H9 (cell line): ENCODE measurements at regions not wholly inside any gene's neighbourhood (a gene's known extent, or its start where the extent isn't known, plus 50 kb on each side); places are given as distances from the start of the nearest gene placed in this dataset.

Source experiments
- DNase-seq: peaks from one replicate; pipeline ENCODE4 v3.0.0-alpha.2; 2017
- H2AFZ ChIP-seq: one replicate; pipeline ENCODE4 v1.6.1; 2013; ENCODE audit warnings: mild to moderate bottlenecking, low read length, control low read depth, moderate library complexity
- H2AK5ac ChIP-seq: 2 replicates; pipeline ENCODE4 v1.6.1; 2013; ENCODE audit warnings: low read length, control low read depth, mixed read lengths; ENCODE audit not compliant: insufficient read length
- H2BK120ac ChIP-seq: one replicate; pipeline ENCODE4 v1.6.1; 2013; ENCODE audit warnings: low read depth, mild to moderate bottlenecking, low read length, control low read depth, inconsistent platforms; ENCODE audit not compliant: poor library complexity, severe bottlenecking
- H2BK12ac ChIP-seq: 2 replicates; pipeline ENCODE4 v1.6.1; 2013; ENCODE audit warnings: low read length, control low read depth, mixed read lengths, low read depth; ENCODE audit not compliant: insufficient read length
- H2BK15ac ChIP-seq: 2 replicates; pipeline ENCODE4 v1.6.1; 2013; ENCODE audit warnings: low read depth, low read length, control low read depth
- H2BK20ac ChIP-seq: one replicate; pipeline ENCODE4 v1.6.1; 2013; ENCODE audit warnings: low read depth, mild to moderate bottlenecking, low read length, control low read depth, inconsistent platforms; ENCODE audit not compliant: poor library complexity, severe bottlenecking
- H2BK5ac ChIP-seq: 2 replicates; pipeline ENCODE4 v1.6.1; 2013; ENCODE audit warnings: low read length, control low read depth, mixed read lengths; ENCODE audit not compliant: insufficient read length
- H3K14ac ChIP-seq: 2 replicates; pipeline ENCODE4 v1.6.1; 2013; ENCODE audit warnings: low read length, control low read depth; ENCODE audit not compliant: insufficient read depth
- H3K18ac ChIP-seq: 2 replicates; pipeline ENCODE4 v1.6.1; 2013; ENCODE audit warnings: low read depth, mild to moderate bottlenecking, mixed read lengths, low read length, control low read depth; ENCODE audit not compliant: insufficient read length
- H3K23ac ChIP-seq: 2 replicates; pipeline ENCODE4 v1.6.1; 2013; ENCODE audit warnings: low read length, control low read depth, mixed read lengths, low read depth; ENCODE audit not compliant: insufficient read length
- H3K23me2 ChIP-seq: 2 replicates; pipeline ENCODE4 v1.6.1; 2013; ENCODE audit warnings: low read depth, mild to moderate bottlenecking, mixed read lengths, low read length, control low read depth; ENCODE audit not compliant: insufficient read length, poor library complexity, severe bottlenecking
- H3K27ac ChIP-seq: 2 replicates; pipeline ENCODE4 v1.5.1; 2013; ENCODE audit warnings: low read length, control low read depth, mixed read lengths, low read depth; ENCODE audit not compliant: insufficient read length
- H3K27me3 ChIP-seq: 2 replicates; pipeline ENCODE4 v1.6.1; 2013; ENCODE audit warnings: low read length, control low read depth, inconsistent platforms; ENCODE audit not compliant: insufficient read depth
- H3K4ac ChIP-seq: 2 replicates; pipeline ENCODE4 v1.6.1; 2013; ENCODE audit warnings: low read depth, mild to moderate bottlenecking, control low read depth, inconsistent platforms, low read length, moderate library complexity
- H3K4me1 ChIP-seq: 2 replicates; pipeline ENCODE4 v1.6.1; 2013; ENCODE audit warnings: low read length, control low read depth, inconsistent platforms; ENCODE audit not compliant: insufficient read depth
- H3K4me2 ChIP-seq: 2 replicates; pipeline ENCODE4 v1.6.1; 2013; ENCODE audit warnings: low read length, control low read depth, mixed read lengths; ENCODE audit not compliant: insufficient read length, insufficient read depth
- H3K56ac ChIP-seq: 2 replicates; pipeline ENCODE4 v1.6.1; 2013; ENCODE audit warnings: low read depth, mild to moderate bottlenecking, mixed read lengths, low read length, control low read depth; ENCODE audit not compliant: insufficient read length
- H3K79me1 ChIP-seq: 2 replicates; pipeline ENCODE4 v1.6.1; 2013; ENCODE audit warnings: low read depth, mild to moderate bottlenecking, moderate library complexity, low read length, control low read depth, inconsistent platforms; ENCODE audit not compliant: insufficient read depth, poor library complexity, severe bottlenecking
- H3K79me2 ChIP-seq: 2 replicates; pipeline ENCODE4 v1.6.1; 2013; ENCODE audit warnings: low read length, control low read depth, inconsistent platforms; ENCODE audit not compliant: insufficient read depth
- H3K9ac ChIP-seq: 2 replicates; pipeline ENCODE4 v1.6.1; 2013; ENCODE audit warnings: low read length, control low read depth, mixed read lengths; ENCODE audit not compliant: insufficient read length; ENCODE audit errors: extremely low read depth
- H3K9me3 ChIP-seq: one replicate; pipeline ENCODE4 v1.6.1; 2013; ENCODE audit warnings: low read depth, low read length, inconsistent platforms; ENCODE audit not compliant: control insufficient read depth
- H3T11ph ChIP-seq: one replicate; pipeline ENCODE4 v1.6.1; 2013; ENCODE audit warnings: mild to moderate bottlenecking, low read length, control low read depth, inconsistent platforms
- H4K20me1 ChIP-seq: one replicate; pipeline ENCODE4 v1.6.1; 2013; ENCODE audit not compliant: control insufficient read depth, insufficient read length, insufficient read depth
- H4K5ac ChIP-seq: 2 replicates; pipeline ENCODE4 v1.6.1; 2013; ENCODE audit warnings: low read depth, mild to moderate bottlenecking, mixed read lengths, low read length, control low read depth; ENCODE audit not compliant: insufficient read length
- H4K8ac ChIP-seq: replicated peaks from 2 replicates; pipeline ENCODE4 v1.6.1; 2013; ENCODE audit warnings: low read length, control low read depth, mixed read lengths, low read depth; ENCODE audit not compliant: insufficient read length
- H4K91ac ChIP-seq: 2 replicates; pipeline ENCODE4 v1.6.1; 2013; ENCODE audit warnings: low read depth, mild to moderate bottlenecking, moderate library complexity, mixed read lengths, low read length, control low read depth; ENCODE audit not compliant: insufficient read length
- H3K27ac Mint-ChIP-seq, 3 experiments: 2 replicates in 2 of 3; 3 replicates in 1 of 3; pipeline ENCODE4 v1.8.0; 2020 to 2021; ENCODE audit warnings: mixed read lengths in 3 of 3, mild to moderate bottlenecking in 1 of 3, moderate library complexity in 1 of 3
- H3K27me3 Mint-ChIP-seq: 2 replicates; pipeline ENCODE4 v1.8.0; 2021; ENCODE audit warnings: low read depth, mild to moderate bottlenecking, moderate library complexity, mixed read lengths
- H3K36me3 Mint-ChIP-seq, 3 experiments: 2 replicates in 2 of 3; 3 replicates in 1 of 3; pipeline ENCODE4 v1.8.0; 2020 to 2021; ENCODE audit warnings: low read depth in 3 of 3, mixed read lengths in 3 of 3; ENCODE audit not compliant: insufficient read depth in 1 of 3
- H3K4me1 Mint-ChIP-seq, 2 experiments: 2 replicates each; pipeline ENCODE4 v1.8.0; 2020; ENCODE audit warnings: mixed read lengths in 2 of 2
- H3K4me3 Mint-ChIP-seq, 2 experiments: 2 replicates in 1 of 2; 3 replicates in 1 of 2; pipeline ENCODE4 v1.8.0; 2020 to 2021; ENCODE audit warnings: mild to moderate bottlenecking in 2 of 2, mixed read lengths in 2 of 2, moderate library complexity in 1 of 2
- H3K9me3 Mint-ChIP-seq, 2 experiments: 2 replicates in 1 of 2; 3 replicates in 1 of 2; pipeline ENCODE4 v1.8.0; 2020; ENCODE audit warnings: mild to moderate bottlenecking in 2 of 2, mixed read lengths in 2 of 2, moderate library complexity in 1 of 2
- CTCF ChIP-seq: fragments of 200-600 bp; sonication (generic); conservative IDR thresholded peaks from 3 replicates; pipeline ENCODE4 v1.8.0; 2021; ENCODE audit warnings: antibody characterized with exemption, mild to moderate bottlenecking
- whole genome bisulfite sequencing: extraction: QIAGEN DNeasy Blood & Tissue Kit; methylation state at CpG from one replicate; pipeline ENCODE4 v1.1.7; 2013; ENCODE audit warnings: missing lambda C conversion rate, low lambda C conversion rate, mixed read lengths; ENCODE audit not compliant: insufficient read length; ENCODE audit errors: extremely low coverage; 5-methylcytosine and 5-hydroxymethylcytosine counted together

- Histone ChIP-seq H2AK5ac (no peak overlapping the region), H3K27me3 (no peaks in the 10 kb centered on the region), H3K14ac (no peak overlapping the region), H3K4ac (no peak overlapping the region), H3K23me2 (no peaks in the 10 kb centered on the region), H3K9me3 (no peaks in the 10 kb centered on the region), H3K18ac (no peak overlapping the region), H3T11ph (no peak overlapping the region), H2BK5ac (no peak overlapping the region), H2BK15ac (no peak overlapping the region), H3K27ac (no peak overlapping the region), H3K23ac (no peak overlapping the region), H3K9ac (no peak overlapping the region), H2BK12ac (no peak overlapping the region), H3K56ac (no peak overlapping the region), H4K8ac (no peak overlapping the region), H4K20me1 (no peaks in the 10 kb centered on the region), H3K4me2 (no peak overlapping the region), H3K79me2 (no peaks in the 10 kb centered on the region), H4K5ac (no peak overlapping the region), H2BK20ac (no peak overlapping the region), H2BK120ac (no peak overlapping the region), H3K79me1 (no peaks in the 10 kb centered on the region), H4K91ac (no peak overlapping the region), H3K4me1 (peaks cover 3% of the 10 kb centered on the region; the same call in 1 of the 2 replicates), H2AFZ (no peak overlapping the region)
- Mint-ChIP-seq H3K9me3 (no peaks in the 10 kb centered on the region), H3K27ac (no peak overlapping the region; a peak in 1 of 7 replicates), H3K4me1 (peaks cover 17% of the 10 kb centered on the region in 2 experiments), H3K36me3 (no peaks in the 10 kb centered on the region), H3K27me3 (peaks cover 1% of the 10 kb centered on the region; the same call in 1 of the 2 replicates), H3K4me3 (no peak overlapping the region)
- no peak for DNase-seq
- no peak for TF ChIP-seq CTCF
- WGBS, result no CpG with 5 or more reads among the region's 3 CpGs
Observed at GRCh38 chr18:45241271-45241670, 374.0 kb upstream of the SLC14A2 start.
